Endodermal cell (in vitro differentiated cells): ENCODE measurements at regions not wholly inside any gene's neighbourhood (a gene's known extent, or its start where the extent isn't known, plus 50 kb on each side); places are given as distances from the start of the nearest gene placed in this dataset.

Experiments
- DNase-seq: peaks from one replicate; pipeline ENCODE4 v3.0.0-alpha.2; 2017
- H3K27ac ChIP-seq: 2 replicates; pipeline ENCODE4 v1.5.1; 2013; ENCODE audit warnings: mild to moderate bottlenecking, low read depth, low read length, moderate library complexity
- H3K27me3 ChIP-seq: 2 replicates; pipeline ENCODE4 v1.6.1; 2013; ENCODE audit warnings: mild to moderate bottlenecking, low read length, moderate library complexity; ENCODE audit not compliant: insufficient read depth, control insufficient read depth, poor library complexity, severe bottlenecking
- H3K36me3 ChIP-seq: 2 replicates; pipeline ENCODE4 v1.7.0; 2013; ENCODE audit warnings: mild to moderate bottlenecking, low read length, moderate library complexity; ENCODE audit not compliant: control insufficient read depth, insufficient read depth
- H3K4me1 ChIP-seq: one replicate; pipeline ENCODE4 v1.7.0; 2013; ENCODE audit warnings: low read length; ENCODE audit not compliant: control insufficient read depth, insufficient read depth
- H3K4me3 ChIP-seq: 2 replicates; pipeline ENCODE4 v1.5.1; 2013; ENCODE audit warnings: mild to moderate bottlenecking, low read length, moderate library complexity
- H3K9ac ChIP-seq: 2 replicates; pipeline ENCODE4 v1.6.1; 2013; ENCODE audit warnings: mild to moderate bottlenecking, low read length, moderate library complexity; ENCODE audit not compliant: poor library complexity, severe bottlenecking; ENCODE audit errors: extremely low read depth
- H3K9me3 ChIP-seq: 2 replicates; pipeline ENCODE4 v1.6.1; 2013; ENCODE audit warnings: mild to moderate bottlenecking, low read length, moderate library complexity; ENCODE audit not compliant: control insufficient read depth
- H3K27ac Mint-ChIP-seq: 2 replicates; pipeline ENCODE4 v1.8.0; 2020; ENCODE audit warnings: mixed read lengths
- H3K27me3 Mint-ChIP-seq: 2 replicates; pipeline ENCODE4 v1.8.0; 2021; ENCODE audit warnings: mild to moderate bottlenecking, mixed read lengths; ENCODE audit not compliant: insufficient read depth
- H3K36me3 Mint-ChIP-seq: 2 replicates; pipeline ENCODE4 v1.8.0; 2020; ENCODE audit warnings: low read depth, mixed read lengths
- H3K4me1 Mint-ChIP-seq: 2 replicates; pipeline ENCODE4 v1.8.0; 2020; ENCODE audit warnings: mixed read lengths
- H3K4me3 Mint-ChIP-seq: 2 replicates; pipeline ENCODE4 v1.8.0; 2020; ENCODE audit warnings: mild to moderate bottlenecking, moderate library complexity, mixed read lengths
- H3K9me3 Mint-ChIP-seq: 2 replicates; pipeline ENCODE4 v1.8.0; 2020; ENCODE audit warnings: mild to moderate bottlenecking, mixed read lengths
- WGBS, 2 experiments: methylation state at CpG; one replicate each; pipeline versions ENCODE4 v1.1.5 to v1.1.7; 2013; ENCODE audit warnings: missing lambda C conversion rate in 2 of 2, mixed read lengths in 1 of 2; ENCODE audit not compliant: insufficient coverage in 1 of 2, insufficient read length in 1 of 2; 5-methylcytosine and 5-hydroxymethylcytosine counted together
- TF ChIP-seq, protein P1 (sequence below): fragments of 200-600 bp; sonication (generic); conservative IDR thresholded peaks from 2 replicates; pipeline ENCODE4 v1.5.0; 2021; ENCODE audit warnings: antibody characterized with exemption, mild to moderate bottlenecking

DNA sequence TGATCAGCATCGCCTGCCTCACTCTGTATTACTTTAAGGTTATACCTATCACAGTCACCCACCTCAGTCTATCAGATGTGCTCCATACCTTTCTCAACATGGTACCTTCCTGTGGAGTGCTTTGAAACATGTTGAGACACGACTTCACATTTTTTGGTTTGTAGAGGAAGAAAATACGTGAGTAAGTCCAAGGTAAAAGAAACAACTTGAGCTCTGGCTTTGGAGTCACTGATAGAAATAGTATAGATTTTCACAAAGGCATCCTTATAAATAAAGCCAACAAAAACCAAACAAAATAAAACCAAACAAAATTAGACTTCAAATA, 77.5 kb upstream of the HMHB1 start:
- TF ChIP-seq, protein P1, sequence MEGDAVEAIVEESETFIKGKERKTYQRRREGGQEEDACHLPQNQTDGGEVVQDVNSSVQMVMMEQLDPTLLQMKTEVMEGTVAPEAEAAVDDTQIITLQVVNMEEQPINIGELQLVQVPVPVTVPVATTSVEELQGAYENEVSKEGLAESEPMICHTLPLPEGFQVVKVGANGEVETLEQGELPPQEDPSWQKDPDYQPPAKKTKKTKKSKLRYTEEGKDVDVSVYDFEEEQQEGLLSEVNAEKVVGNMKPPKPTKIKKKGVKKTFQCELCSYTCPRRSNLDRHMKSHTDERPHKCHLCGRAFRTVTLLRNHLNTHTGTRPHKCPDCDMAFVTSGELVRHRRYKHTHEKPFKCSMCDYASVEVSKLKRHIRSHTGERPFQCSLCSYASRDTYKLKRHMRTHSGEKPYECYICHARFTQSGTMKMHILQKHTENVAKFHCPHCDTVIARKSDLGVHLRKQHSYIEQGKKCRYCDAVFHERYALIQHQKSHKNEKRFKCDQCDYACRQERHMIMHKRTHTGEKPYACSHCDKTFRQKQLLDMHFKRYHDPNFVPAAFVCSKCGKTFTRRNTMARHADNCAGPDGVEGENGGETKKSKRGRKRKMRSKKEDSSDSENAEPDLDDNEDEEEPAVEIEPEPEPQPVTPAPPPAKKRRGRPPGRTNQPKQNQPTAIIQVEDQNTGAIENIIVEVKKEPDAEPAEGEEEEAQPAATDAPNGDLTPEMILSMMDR = no peak
- Mint-ChIP-seq H3K27ac (no peak overlapping the region), H3K4me3 (no peak overlapping the region), H3K9me3 (no peaks in the 10 kb centered on the region), H3K27me3 (peaks cover 17% of the 10 kb centered on the region), H3K36me3 (no peaks in the 10 kb centered on the region), H3K4me1 (no peaks in the 10 kb centered on the region)
- Histone ChIP-seq H3K27me3 (peaks cover 5% of the 10 kb centered on the region), H3K36me3 (no peaks in the 10 kb centered on the region), H3K9ac (no peak overlapping the region), H3K4me3 (no peak overlapping the region), H3K9me3 (no peaks in the 10 kb centered on the region), H3K27ac (no peak overlapping the region), H3K4me1 (no peaks in the 10 kb centered on the region)
- DNase-seq = no peak
- WGBS, 2 experiments = 80 to 96% methylated on average over 1 to 3 of the region's 3 CpGs

DNA sequence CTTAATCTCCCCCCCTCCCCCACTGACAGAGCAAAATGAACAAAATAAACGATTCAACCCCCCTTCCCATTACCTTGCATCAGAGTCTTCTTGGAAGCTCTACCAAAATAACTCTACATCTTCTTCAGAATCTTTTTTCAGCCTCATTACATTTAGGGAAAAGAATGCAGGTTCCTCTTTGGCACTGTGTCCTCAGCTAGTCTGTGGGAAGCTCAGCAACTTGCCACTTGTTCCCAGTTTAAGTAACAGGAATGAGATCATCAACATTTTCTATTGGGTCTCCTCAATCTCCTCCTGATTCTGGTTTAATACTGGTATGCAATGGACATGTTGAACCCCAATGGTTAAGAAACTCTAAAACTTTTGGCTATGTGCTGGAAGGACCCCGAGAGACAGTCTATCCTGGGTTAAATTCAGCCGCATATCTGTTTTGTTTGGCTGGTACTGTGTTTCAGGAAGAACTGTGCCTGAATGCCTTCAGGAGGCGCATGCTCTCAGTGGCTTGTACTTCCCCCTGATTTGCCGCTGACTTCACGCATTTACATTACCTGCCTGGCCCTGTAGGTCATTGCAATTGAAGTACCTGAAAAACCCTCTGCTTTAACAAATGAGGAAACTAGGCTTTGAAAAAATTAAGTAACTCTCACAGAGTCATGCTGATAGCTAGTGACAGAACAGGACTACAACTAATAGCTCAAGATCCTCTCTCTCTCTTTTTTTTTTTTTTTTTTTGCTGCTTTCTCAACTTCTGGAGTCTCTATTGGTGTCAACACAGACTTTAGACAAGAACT, 78.1 kb upstream of the HMHB1 start:
- no peak overlapping the region for H3K27ac Mint-ChIP-seq
- H3K27me3 ChIP-seq = peaks cover 3% of the 10 kb centered on the region

DNA sequence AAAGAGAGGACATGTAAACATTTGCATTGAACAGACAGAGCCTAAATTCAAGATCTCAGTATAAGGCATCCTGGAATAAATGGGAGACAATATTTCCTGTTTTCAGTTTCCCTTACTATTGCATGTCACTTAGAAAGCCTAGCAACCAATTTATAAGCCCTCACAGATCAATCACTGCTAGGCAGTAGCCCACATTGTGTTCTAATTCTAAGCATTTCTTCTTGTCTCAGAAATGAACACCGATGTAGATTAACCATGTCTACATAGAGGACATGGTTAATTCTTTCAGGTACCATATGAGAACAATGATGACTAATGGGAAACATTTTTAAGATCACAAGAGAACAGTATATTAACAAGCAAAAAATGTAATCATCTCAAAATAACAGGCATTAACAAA, 79.6 kb upstream of the HMHB1 start:
- TF ChIP-seq, protein P1 = no peak
- no peaks in the 10 kb centered on the region for H3K4me1 ChIP-seq
- Mint-ChIP-seq H3K9me3 (no peaks in the 10 kb centered on the region), H3K27ac (no peak overlapping the region), H3K27me3 (peaks cover 12% of the 10 kb centered on the region), H3K4me1 (no peaks in the 10 kb centered on the region), H3K36me3 (no peaks in the 10 kb centered on the region), H3K4me3 (no peak overlapping the region)
- no peaks in the 10 kb centered on the region for H3K36me3 ChIP-seq
- no peak for DNase-seq
- no peak overlapping the region for H3K27ac ChIP-seq
- no peaks in the 10 kb centered on the region for H3K9me3 ChIP-seq
- H3K4me3 ChIP-seq = no peak overlapping the region
- 88% methylated on average over 1 of the region's 1 CpG; no CpG with 5 or more reads in 1 of the 2 experiments for WGBS, 2 experiments
- no peak overlapping the region for H3K9ac ChIP-seq
- H3K27me3 ChIP-seq = no peaks in the 10 kb centered on the region

More for the DNA sequence above, 78.1 kb upstream of the HMHB1 start:
- no peak overlapping the region for H3K9ac ChIP-seq
- Mint-ChIP-seq H3K9me3 (no peaks in the 10 kb centered on the region), H3K36me3 (no peaks in the 10 kb centered on the region), H3K27me3 (peaks cover 17% of the 10 kb centered on the region), H3K4me3 (no peak overlapping the region), H3K4me1 (no peaks in the 10 kb centered on the region)
- H3K4me1 ChIP-seq = no peaks in the 10 kb centered on the region
- H3K27ac ChIP-seq = no peak overlapping the region
- no peaks in the 10 kb centered on the region for H3K9me3 ChIP-seq
- no peak for DNase-seq
- H3K4me3 ChIP-seq = no peak overlapping the region
- no peaks in the 10 kb centered on the region for H3K36me3 ChIP-seq
- TF ChIP-seq, protein P1 = no peak
- WGBS, 2 experiments = 93 to 100% methylated on average over 3 to 6 of the region's 6 CpGs
